ENCODE measurements at regions not wholly inside any gene's neighbourhood (a gene's known extent, or its start where the extent isn't known, plus 50 kb on each side); places are given as distances from the start of the nearest gene placed in this dataset.
"Not testable (repeated sequence)": the region's sequence is repeated elsewhere in the genome, so short reads cannot be mapped to it uniquely, and the experiment has no call there.

- DNase-seq, result no peak
Measured at GRCh38 chr1:30100524-30100862, 622.9 kb downstream of the MATN1 start.

- DNase-seq, result no peak
Measured at GRCh38 chr1:30099587-30100523, 623.5 kb downstream of the MATN1 start.

- not testable (repeated sequence) for DNase-seq
Measured at GRCh38 chr1:30097851-30098250, 625.5 kb downstream of the MATN1 start.

- DNase-seq, result no peak
Measured at GRCh38 chr1:30095451-30096025, 627.8 kb downstream of the MATN1 start.

- DNase-seq, result no peak
Measured at GRCh38 chr1:30095051-30095450, 628.3 kb downstream of the MATN1 start.

GRCh38 chr1:30092051-30092858 is 631.1 kb downstream of the MATN1 start:
- no peak for DNase-seq

GRCh38 chr1:30090162-30090820 is 633.1 kb downstream of the MATN1 start:
- no peak for DNase-seq

GRCh38 chr1:30089024-30089430 is 634.4 kb downstream of the MATN1 start:
- DNase-seq, result no peak

- DNase-seq, result no peak
Measured at GRCh38 chr1:30088594-30088993, 634.8 kb downstream of the MATN1 start.

- DNase-seq, result no peak
Measured at GRCh38 chr1:30087465-30087864, 635.9 kb downstream of the MATN1 start.

GRCh38 chr1:30085811-30086770 is 637.3 kb downstream of the MATN1 start:
- peak; percentile 15 for DNase-seq

- no peak for DNase-seq
Measured at GRCh38 chr1:30084909-30085571, 638.3 kb downstream of the MATN1 start.

GRCh38 chr1:30083800-30084464 is 639.5 kb downstream of the MATN1 start:
- no peak for DNase-seq

GRCh38 chr1:30081379-30082102 is 641.8 kb downstream of the MATN1 start:
- no peak for DNase-seq

GRCh38 chr1:30075916-30076315 is 647.5 kb downstream of the MATN1 start:
- DNase-seq, result not testable (repeated sequence)

GRCh38 chr1:30068787-30069472 is 654.5 kb downstream of the MATN1 start:
- DNase-seq, result no peak

GRCh38 chr1:30064547-30064946 is 658.8 kb downstream of the MATN1 start:
- no peak for DNase-seq

GRCh38 chr1:30063621-30064280 is 659.6 kb downstream of the MATN1 start:
- no peak for DNase-seq

Data from NCI-H1048 (cell line).